ENCODE measurements at regions not wholly inside any gene's neighbourhood (a gene's known extent, or its start where the extent isn't known, plus 50 kb on each side); places are given as distances from the start of the nearest gene placed in this dataset.

DNA sequence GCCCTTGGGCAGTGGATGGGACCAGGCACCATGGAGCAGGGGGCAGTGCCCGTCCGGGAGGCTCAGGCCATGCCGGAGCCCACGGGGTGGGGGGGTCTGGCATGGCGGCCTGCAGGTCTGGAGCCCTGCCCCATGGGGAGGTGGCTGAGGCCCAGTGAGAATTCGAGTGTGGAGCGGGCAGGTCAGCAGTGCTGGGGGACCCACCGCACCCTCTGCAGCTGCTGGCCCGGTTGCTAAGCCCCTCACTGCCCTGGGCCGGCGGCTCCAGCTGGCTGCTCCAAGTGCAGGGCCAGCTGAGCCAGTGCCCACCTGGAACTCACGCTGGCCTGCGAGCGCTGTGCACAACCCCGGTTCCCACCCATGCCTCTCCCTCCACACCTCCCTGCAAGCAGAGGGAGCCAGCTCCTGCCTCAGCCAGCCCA is 1157.9 kb upstream of the ADGRL3 start:
- H3K4me3 ChIP-seq (ENCODE audit: low read length): no peak overlapping the region
- DNase-seq (ENCODE audit: low read depth): no peak
- TF ChIP-seq CTCF (conservative IDR thresholded peaks at IDR 0.05; ENCODE audit: low read depth, low read length): no peak

DNA sequence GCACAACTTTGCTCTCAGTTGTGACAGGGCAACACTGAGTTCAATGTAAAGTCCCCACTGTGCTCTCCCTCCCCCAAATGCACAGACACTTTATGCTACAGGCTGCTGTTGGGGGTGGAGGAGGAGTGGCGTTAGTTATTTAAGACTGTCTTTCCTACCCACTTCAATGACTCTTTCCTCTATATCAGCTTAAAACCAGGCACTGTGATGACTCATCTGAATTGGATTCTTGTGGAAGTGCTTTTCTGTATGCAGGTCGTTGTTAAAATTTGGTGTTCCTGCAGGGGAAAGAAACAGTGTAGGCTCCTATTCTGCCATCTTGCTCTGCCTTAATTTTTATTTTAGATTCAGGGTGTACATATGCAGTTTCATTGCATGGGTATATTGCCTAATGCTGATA is 1157.2 kb upstream of the ADGRL3 start:
- TF ChIP-seq CTCF (conservative IDR thresholded peaks at IDR 0.05; ENCODE audit: low read depth, low read length): no peak
- DNase-seq (ENCODE audit: low read depth): no peak
- H3K4me3 ChIP-seq (ENCODE audit: low read length): no peak overlapping the region

GRCh38 chr4:60078984-60079383 is 1121.1 kb upstream of the ADGRL3 start:
- no peak for DNase-seq (ENCODE audit: low read depth)
- TF ChIP-seq CTCF (conservative IDR thresholded peaks at IDR 0.05; ENCODE audit: low read depth, low read length): no peak
- H3K4me3 ChIP-seq (ENCODE audit: low read length): no peak overlapping the region

DNA sequence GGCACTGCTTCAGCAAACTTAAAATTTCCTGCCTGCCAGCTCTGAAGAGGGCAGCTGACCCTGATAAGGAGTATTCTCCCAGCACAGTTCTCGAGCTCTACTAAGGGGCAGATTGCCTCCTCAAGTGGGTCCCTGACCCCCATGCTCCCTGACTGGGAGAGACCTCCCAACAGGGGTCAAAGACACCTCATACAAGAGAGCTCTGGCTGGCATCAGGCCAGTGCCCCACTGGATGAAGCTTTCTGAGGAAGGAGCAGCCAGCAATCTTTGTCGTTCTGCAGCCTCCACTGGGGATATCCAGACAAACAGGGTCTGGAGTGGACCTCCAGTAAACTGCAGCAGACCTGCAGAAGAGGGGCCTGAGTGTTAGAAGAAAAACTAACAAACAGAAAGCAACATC is 1118.3 kb upstream of the ADGRL3 start:
- DNase-seq (ENCODE audit: low read depth): no peak
- H3K4me3 ChIP-seq (ENCODE audit: low read length): no peak overlapping the region
- no peak for TF ChIP-seq CTCF (conservative IDR thresholded peaks at IDR 0.05; ENCODE audit: low read depth, low read length)

DNA sequence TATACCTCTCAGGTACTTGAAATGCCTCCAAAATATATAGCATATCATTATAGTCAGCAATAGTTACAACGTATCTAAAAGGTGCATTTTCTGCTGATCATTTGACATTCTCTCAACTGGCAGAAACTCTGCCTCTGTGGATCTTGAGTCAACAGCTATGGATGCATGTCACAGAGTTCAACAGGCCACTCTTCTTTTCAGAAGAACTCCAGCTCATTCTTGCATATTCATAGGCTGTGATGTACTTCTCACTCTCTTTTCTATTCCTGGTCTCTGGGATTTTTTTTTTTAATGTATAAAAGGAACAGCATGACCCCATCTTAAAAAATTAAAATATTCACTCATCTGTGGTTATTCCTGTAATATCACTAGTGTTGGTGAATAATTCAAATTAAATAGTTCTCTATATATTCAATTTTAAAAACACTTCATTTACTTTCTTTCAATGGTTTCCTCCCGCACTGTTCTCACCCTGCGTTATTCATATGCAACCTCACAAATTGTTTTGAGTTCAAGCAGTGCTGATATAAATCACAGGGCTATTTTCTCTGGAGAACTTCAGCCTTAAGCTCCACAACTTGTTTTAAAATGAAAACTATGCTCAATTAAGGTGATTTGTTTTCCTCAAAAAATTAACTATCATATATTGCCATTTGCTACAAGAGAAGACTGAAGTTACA is 1111.2 kb upstream of the ADGRL3 start:
- no peak for DNase-seq (ENCODE audit: low read depth)
- H3K4me3 ChIP-seq (ENCODE audit: low read length): no peak overlapping the region
- no peak for TF ChIP-seq CTCF (conservative IDR thresholded peaks at IDR 0.05; ENCODE audit: low read depth, low read length)

- no peak overlapping the region for H3K4me3 ChIP-seq (ENCODE audit: low read length)
- no peak for TF ChIP-seq CTCF (conservative IDR thresholded peaks at IDR 0.05; ENCODE audit: low read depth, low read length)
- DNase-seq (ENCODE audit: low read depth): no peak
Observed at GRCh38 chr4:60089546-60090273, 1110.4 kb upstream of the ADGRL3 start.

GRCh38 chr4:60096676-60097075 is 1103.5 kb upstream of the ADGRL3 start:
- no peak for TF ChIP-seq CTCF (conservative IDR thresholded peaks at IDR 0.05; ENCODE audit: low read depth, low read length)

More at GRCh38 chr4:60096676-60097075, 1103.5 kb upstream of the ADGRL3 start:
- no peak overlapping the region for H3K4me3 ChIP-seq (ENCODE audit: low read length)
- no peak for DNase-seq (ENCODE audit: low read depth)

Measured in retinal pigment epithelial cell (primary cell).